Right ventricle myocardium superior (tissue), 1 donor: ENCODE measurements at regions not wholly inside any gene's neighbourhood (a gene's known extent, or its start where the extent isn't known, plus 50 kb on each side); places are given as distances from the start of the nearest gene placed in this dataset.

Experiments
- ATAC-seq: fragments of 200-7000 bp; cut with Tn5 transposase; one replicate; pipeline ENCODE4 v1.9.1; 2020; ENCODE audit warnings: mild to moderate bottlenecking; ENCODE audit not compliant: poor library complexity
- DNase-seq: peaks from one replicate; pipeline ENCODE4 v3.0.0-alpha.2; 2020
- intact Hi-C: fragments of 100-400 bp; cut with DNase I; formaldehyde crosslinking; loops from one replicate; pipeline ENCODE4 v1.11.2; 2022
- donor health status: DM: no; HTN: yes; CAD: no; lungs with severe emphysema.

- DNase-seq (no peak), ATAC-seq (no peak)
- intact Hi-C loops = no loop called here
Measured at GRCh38 chr14:81927070-81927469, 393.4 kb upstream of the SEL1L start.

- ATAC-seq (no peak), DNase-seq (no peak)
- intact Hi-C loops = no loop called here
Measured at GRCh38 chr14:81931828-81932227, 398.2 kb upstream of the SEL1L start.

GRCh38 chr14:81936348-81936747 lies 402.7 kb upstream of the SEL1L start:
- ATAC-seq = no peak
- DNase-seq = no peak
- intact Hi-C loops = no loop called here

GRCh38 chr14:81936902-81937301 lies 403.2 kb upstream of the SEL1L start:
- DNase-seq (no peak), ATAC-seq (no peak)
- intact Hi-C loops = no loop called here

GRCh38 chr14:81938341-81938740 lies 404.7 kb upstream of the SEL1L start:
- ATAC-seq = no peak
- DNase-seq = no peak
- intact Hi-C loops = no loop called here

GRCh38 chr14:81940651-81941050 lies 407.0 kb upstream of the SEL1L start:
- ATAC-seq = no peak

GRCh38 chr14:81942071-81942470 lies 408.4 kb upstream of the SEL1L start:
- DNase-seq = no peak
- no peak for ATAC-seq
- intact Hi-C loops = no loop called here

More at GRCh38 chr14:81940651-81941050, 407.0 kb upstream of the SEL1L start:
- DNase-seq = no peak
- intact Hi-C loops = no loop called here

GRCh38 chr14:81946375-81946774 lies 412.7 kb upstream of the SEL1L start:
- intact Hi-C loops = no loop called here
- DNase-seq (no peak), ATAC-seq (no peak)

GRCh38 chr14:81946834-81947798 lies 413.5 kb upstream of the SEL1L start:
- peak; percentile 95 for ATAC-seq
- intact Hi-C loops = no loop called here
- DNase-seq = peak; percentile 43

- DNase-seq (no peak), ATAC-seq (no peak)
- intact Hi-C loops = no loop called here
Measured at GRCh38 chr14:81952917-81953316, 419.3 kb upstream of the SEL1L start.

- no peak for ATAC-seq
- intact Hi-C loops = no loop called here
- DNase-seq = no peak
Measured at GRCh38 chr14:81953419-81953818, 419.8 kb upstream of the SEL1L start.

- intact Hi-C loops = no loop called here
- DNase-seq = no peak
Measured at GRCh38 chr14:81955123-81955522, 421.5 kb upstream of the SEL1L start.

GRCh38 chr14:81960781-81961180 lies 427.1 kb upstream of the SEL1L start:
- DNase-seq (no peak), ATAC-seq (no peak)
- intact Hi-C loops = no loop called here

More at GRCh38 chr14:81955123-81955522, 421.5 kb upstream of the SEL1L start:
- no peak for ATAC-seq

GRCh38 chr14:81963846-81964245 lies 430.2 kb upstream of the SEL1L start:
- no peak for ATAC-seq
- intact Hi-C loops = no loop called here
- DNase-seq = no peak

GRCh38 chr14:81970307-81970706 lies 436.7 kb upstream of the SEL1L start:
- no peak for ATAC-seq
- DNase-seq = no peak
- intact Hi-C loops = no loop called here

- DNase-seq = no peak
- ATAC-seq = no peak
- intact Hi-C loops = no loop called here
Measured at GRCh38 chr14:81971911-81972310, 438.3 kb upstream of the SEL1L start.

- intact Hi-C loops = no loop called here
- ATAC-seq (no peak), DNase-seq (no peak)
Measured at GRCh38 chr14:81972601-81973000, 438.9 kb upstream of the SEL1L start.

GRCh38 chr14:81974543-81974942 lies 440.9 kb upstream of the SEL1L start:
- DNase-seq = no peak
- intact Hi-C loops = no loop called here
- ATAC-seq = peak; percentile 22

GRCh38 chr14:81980601-81981306 lies 447.1 kb upstream of the SEL1L start:
- intact Hi-C loops = no loop called here
- no peak for ATAC-seq
- no peak for DNase-seq

GRCh38 chr14:81981307-81981675 lies 447.6 kb upstream of the SEL1L start:
- DNase-seq = no peak
- ATAC-seq = no peak
- intact Hi-C loops = no loop called here
